ENCODE measurements at regions not wholly inside any gene's neighbourhood (a gene's known extent, or its start where the extent isn't known, plus 50 kb on each side); places are given as distances from the start of the nearest gene placed in this dataset.

GRCh38 chr12:63068857-63069442 is 82.1 kb downstream of the AVPR1A start:
- Histone ChIP-seq H3K27ac (ENCODE audit: low read depth, low read length, severe bottlenecking) (no peak overlapping the region), H3K4me1 (ENCODE audit: control insufficient read depth, insufficient read depth, low read length, poor library complexity, severe bottlenecking) (no peaks in the 10 kb centered on the region), H3K36me3 (ENCODE audit: control insufficient read depth, insufficient read depth, low read length) (no peaks in the 10 kb centered on the region), H3K9me3 (ENCODE audit: control insufficient read depth, low read length) (no peaks in the 10 kb centered on the region), H3K4me3 (ENCODE audit: extremely low read depth, insufficient read depth, low read length, poor library complexity, severe bottlenecking) (no peak overlapping the region)
- WGBS, 2 experiments (ENCODE audit: insufficient coverage in 2 of 2) = 0% methylated on average over 1 of the region's 2 CpGs; no CpG with 5 or more reads in 1 of the 2 experiments

- Histone ChIP-seq H3K9me3 (ENCODE audit: control insufficient read depth, low read length) (no peaks in the 10 kb centered on the region), H3K36me3 (ENCODE audit: control insufficient read depth, insufficient read depth, low read length) (no peaks in the 10 kb centered on the region), H3K4me1 (ENCODE audit: control insufficient read depth, insufficient read depth, low read length, poor library complexity, severe bottlenecking) (no peaks in the 10 kb centered on the region), H3K4me3 (ENCODE audit: extremely low read depth, insufficient read depth, low read length, poor library complexity, severe bottlenecking) (no peak overlapping the region), H3K27ac (ENCODE audit: low read depth, low read length, severe bottlenecking) (no peak overlapping the region)
- 82 to 87% methylated on average over 1 to 3 of the region's 4 CpGs for WGBS, 2 experiments (ENCODE audit: insufficient coverage in 2 of 2)
Observed at GRCh38 chr12:63066782-63067181, 84.2 kb downstream of the AVPR1A start.

DNA sequence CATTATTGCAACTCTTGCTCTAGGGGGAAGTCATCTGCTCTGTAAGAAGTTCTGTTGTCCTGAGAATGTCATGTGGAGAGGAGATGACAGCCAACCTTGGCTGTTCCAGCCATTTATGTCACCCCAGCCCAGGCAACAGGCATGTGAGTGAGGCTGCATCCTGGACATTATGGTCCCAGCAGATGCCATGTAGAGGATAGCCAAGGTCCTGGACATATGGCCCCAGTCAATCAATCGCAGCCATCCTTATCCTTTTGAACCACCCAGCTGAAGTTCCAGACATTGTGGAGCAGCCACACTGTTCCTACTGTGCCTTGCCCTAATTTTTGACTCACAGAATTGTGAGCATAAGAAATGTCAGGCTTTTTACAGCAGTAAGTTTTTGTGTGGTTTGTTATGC is 84.9 kb downstream of the AVPR1A start:
- 88 to 100% methylated on average over 1 of the region's 1 CpG for WGBS, 2 experiments (ENCODE audit: insufficient coverage in 2 of 2)
- no peaks in the 10 kb centered on the region for H3K9me3 ChIP-seq (ENCODE audit: control insufficient read depth, low read length)
- H3K27ac ChIP-seq (ENCODE audit: low read depth, low read length, severe bottlenecking) = no peak overlapping the region
- H3K36me3 ChIP-seq (ENCODE audit: control insufficient read depth, insufficient read depth, low read length) = no peaks in the 10 kb centered on the region
- no peaks in the 10 kb centered on the region for H3K4me1 ChIP-seq (ENCODE audit: control insufficient read depth, insufficient read depth, low read length, poor library complexity, severe bottlenecking)
- H3K4me3 ChIP-seq (ENCODE audit: extremely low read depth, insufficient read depth, low read length, poor library complexity, severe bottlenecking) = no peak overlapping the region

DNA sequence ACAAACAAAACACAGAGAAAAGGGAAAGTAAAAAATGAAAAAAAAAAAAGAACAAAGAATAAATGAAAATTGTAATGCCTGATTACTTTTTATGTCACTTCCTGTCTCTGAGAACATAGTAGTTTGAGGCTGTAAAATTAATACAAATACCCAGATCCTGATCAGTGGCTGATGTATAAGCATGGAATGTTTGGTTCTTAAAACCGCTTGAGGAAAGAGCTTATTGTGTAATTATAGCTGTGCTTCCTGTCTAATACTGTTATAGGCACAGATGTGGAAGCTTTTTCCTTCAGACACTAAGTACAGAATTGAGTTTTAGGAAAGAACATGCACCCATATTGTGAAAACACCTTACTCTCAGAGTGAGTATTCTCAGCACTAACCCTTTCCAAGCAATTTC is 86.9 kb downstream of the AVPR1A start:
- Histone ChIP-seq H3K4me3 (ENCODE audit: extremely low read depth, insufficient read depth, low read length, poor library complexity, severe bottlenecking) (no peak overlapping the region), H3K36me3 (ENCODE audit: control insufficient read depth, insufficient read depth, low read length) (no peaks in the 10 kb centered on the region), H3K9me3 (ENCODE audit: control insufficient read depth, low read length) (no peaks in the 10 kb centered on the region), H3K4me1 (ENCODE audit: control insufficient read depth, insufficient read depth, low read length, poor library complexity, severe bottlenecking) (no peaks in the 10 kb centered on the region), H3K27ac (ENCODE audit: low read depth, low read length, severe bottlenecking) (no peak overlapping the region)
- no CpG with 5 or more reads among the region's 1 CpG for WGBS, 2 experiments (ENCODE audit: insufficient coverage in 2 of 2)

DNA sequence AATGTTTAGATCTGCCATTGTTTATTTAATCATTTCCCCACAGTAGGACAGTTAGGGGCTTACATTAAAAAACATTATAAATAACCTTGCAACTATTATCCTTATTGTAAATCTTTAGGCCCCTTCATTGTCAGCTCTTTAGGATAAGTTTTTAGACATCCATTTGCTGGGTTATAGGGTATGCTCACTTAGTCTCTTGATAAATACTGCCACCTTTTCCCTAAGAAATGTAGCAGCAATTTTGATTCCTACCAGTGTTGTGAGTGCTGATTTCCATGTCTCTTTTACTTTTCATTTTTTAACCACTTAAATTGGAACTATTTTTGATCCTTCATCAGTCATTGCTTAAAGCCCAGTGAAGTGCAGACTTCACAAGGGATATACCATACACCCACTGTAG is 94.4 kb downstream of the AVPR1A start:
- Histone ChIP-seq H3K36me3 (ENCODE audit: control insufficient read depth, insufficient read depth, low read length) (no peaks in the 10 kb centered on the region), H3K9me3 (ENCODE audit: control insufficient read depth, low read length) (no peaks in the 10 kb centered on the region), H3K4me3 (ENCODE audit: extremely low read depth, insufficient read depth, low read length, poor library complexity, severe bottlenecking) (no peak overlapping the region), H3K4me1 (ENCODE audit: control insufficient read depth, insufficient read depth, low read length, poor library complexity, severe bottlenecking) (no peaks in the 10 kb centered on the region), H3K27ac (ENCODE audit: low read depth, low read length, severe bottlenecking) (no peak overlapping the region)

DNA sequence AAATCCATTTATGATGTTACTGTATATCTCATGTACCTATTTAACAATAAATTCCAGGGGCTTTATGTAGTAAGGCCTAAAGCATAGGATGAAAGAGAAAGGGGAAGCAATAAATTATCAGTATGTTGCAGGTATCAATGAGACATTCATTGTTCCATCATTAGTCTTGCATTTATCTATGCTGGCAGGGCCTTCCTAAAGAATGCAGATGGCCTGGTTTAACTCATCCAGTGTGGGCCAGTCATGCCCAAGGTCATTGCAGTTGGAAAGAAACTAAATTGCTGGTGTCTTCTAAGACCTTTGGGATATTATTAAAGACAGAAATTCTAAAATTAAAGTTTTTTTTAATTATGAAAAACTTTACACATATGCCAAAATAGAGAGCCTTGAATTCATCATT is 98.3 kb downstream of the AVPR1A start:
- H3K4me3 ChIP-seq (ENCODE audit: extremely low read depth, insufficient read depth, low read length, poor library complexity, severe bottlenecking) = no peak overlapping the region
- no peak overlapping the region for H3K27ac ChIP-seq (ENCODE audit: low read depth, low read length, severe bottlenecking)
- H3K36me3 ChIP-seq (ENCODE audit: control insufficient read depth, insufficient read depth, low read length) = no peaks in the 10 kb centered on the region
- H3K9me3 ChIP-seq (ENCODE audit: control insufficient read depth, low read length) = no peaks in the 10 kb centered on the region
- H3K4me1 ChIP-seq (ENCODE audit: control insufficient read depth, insufficient read depth, low read length, poor library complexity, severe bottlenecking) = no peaks in the 10 kb centered on the region

GRCh38 chr12:63047146-63047545 is 103.9 kb downstream of the AVPR1A start:
- peaks cover 8% of the 10 kb centered on the region for H3K4me1 ChIP-seq (ENCODE audit: control insufficient read depth, insufficient read depth, low read length, poor library complexity, severe bottlenecking)
- no CpG with 5 or more reads among the region's 1 CpG for WGBS, 2 experiments (ENCODE audit: insufficient coverage in 2 of 2)

DNA sequence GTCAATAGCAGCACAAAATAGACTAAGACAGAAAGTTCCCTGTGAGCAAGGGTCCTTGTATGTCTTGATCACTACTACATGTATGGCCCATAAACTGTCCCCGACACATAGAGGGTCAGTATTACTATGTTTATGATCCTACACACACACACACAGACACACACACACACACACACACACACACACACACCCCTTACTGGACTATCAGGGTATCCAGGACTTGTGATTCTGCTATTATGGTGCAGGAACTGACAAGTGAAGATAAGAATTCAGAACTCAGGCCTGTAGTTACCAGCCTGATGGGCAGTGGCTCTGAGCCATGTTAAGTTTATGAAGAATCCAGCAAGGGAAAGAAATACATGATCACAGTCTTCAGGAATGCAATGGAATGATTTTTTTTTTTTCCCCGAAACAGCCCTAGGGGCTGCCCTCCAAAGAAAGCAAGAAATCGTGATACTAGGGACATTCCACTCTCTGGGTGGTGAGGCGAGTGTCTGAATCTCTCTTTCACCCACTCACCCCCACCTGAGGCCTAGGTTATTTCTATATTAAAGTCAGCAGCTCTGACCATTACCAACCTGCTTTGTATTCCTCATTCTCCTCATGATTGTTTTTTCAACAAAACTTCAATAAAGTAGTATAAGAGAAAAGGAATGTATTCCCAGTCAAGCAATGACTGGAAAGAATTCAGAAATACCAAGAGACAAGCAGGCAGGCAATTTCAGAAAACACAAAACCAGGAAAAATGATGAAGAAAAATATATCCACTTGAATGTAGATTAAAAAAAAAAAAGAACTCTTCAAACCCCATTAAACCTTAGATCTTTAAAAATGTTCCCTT is 105.8 kb downstream of the AVPR1A start:
- Histone ChIP-seq H3K36me3 (ENCODE audit: control insufficient read depth, insufficient read depth, low read length) (no peaks in the 10 kb centered on the region), H3K4me1 (ENCODE audit: control insufficient read depth, insufficient read depth, low read length, poor library complexity, severe bottlenecking) (peaks cover 8% of the 10 kb centered on the region), H3K27ac (ENCODE audit: low read depth, low read length, severe bottlenecking) (peak overlapping the region; percentile 18), H3K9me3 (ENCODE audit: control insufficient read depth, low read length) (no peaks in the 10 kb centered on the region), H3K4me3 (ENCODE audit: extremely low read depth, insufficient read depth, low read length, poor library complexity, severe bottlenecking) (no peak overlapping the region)
- 69% methylated on average over 3 of the region's 4 CpGs; no CpG with 5 or more reads in 1 of the 2 experiments for WGBS, 2 experiments (ENCODE audit: insufficient coverage in 2 of 2)

More at GRCh38 chr12:63047146-63047545, 103.9 kb downstream of the AVPR1A start:
- Histone ChIP-seq H3K9me3 (ENCODE audit: control insufficient read depth, low read length) (no peaks in the 10 kb centered on the region), H3K27ac (ENCODE audit: low read depth, low read length, severe bottlenecking) (no peak overlapping the region), H3K4me3 (ENCODE audit: extremely low read depth, insufficient read depth, low read length, poor library complexity, severe bottlenecking) (no peak overlapping the region), H3K36me3 (ENCODE audit: control insufficient read depth, insufficient read depth, low read length) (no peaks in the 10 kb centered on the region)

DNA sequence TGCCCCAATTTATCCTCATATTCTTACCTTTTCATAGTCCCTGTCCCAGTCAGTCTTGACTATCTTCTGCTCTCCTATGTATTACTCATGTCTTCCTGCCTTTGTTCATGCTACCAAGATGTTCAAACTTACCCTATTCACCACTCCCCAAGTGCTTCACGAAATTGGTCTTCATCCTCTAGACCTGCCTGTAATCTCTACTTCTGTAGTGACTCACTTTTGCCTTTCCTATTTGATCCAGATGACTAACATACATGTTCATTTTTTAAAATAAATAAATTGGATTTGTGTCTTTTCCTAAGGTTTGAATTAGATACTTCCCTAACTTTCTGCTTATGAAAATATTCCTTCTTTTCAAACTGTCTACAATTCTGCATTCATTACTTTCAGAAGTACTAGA is 107.7 kb upstream of the PPM1H start:
- H3K9me3 ChIP-seq (ENCODE audit: control insufficient read depth, low read length) = no peaks in the 10 kb centered on the region
- H3K4me1 ChIP-seq (ENCODE audit: control insufficient read depth, insufficient read depth, low read length, poor library complexity, severe bottlenecking) = peaks cover 8% of the 10 kb centered on the region
- no peak overlapping the region for H3K4me3 ChIP-seq (ENCODE audit: extremely low read depth, insufficient read depth, low read length, poor library complexity, severe bottlenecking)
- WGBS, 2 experiments (ENCODE audit: insufficient coverage in 2 of 2) = 100% methylated on average over 1 of the region's 1 CpG
- no peak overlapping the region for H3K27ac ChIP-seq (ENCODE audit: low read depth, low read length, severe bottlenecking)
- no peaks in the 10 kb centered on the region for H3K36me3 ChIP-seq (ENCODE audit: control insufficient read depth, insufficient read depth, low read length)

DNA sequence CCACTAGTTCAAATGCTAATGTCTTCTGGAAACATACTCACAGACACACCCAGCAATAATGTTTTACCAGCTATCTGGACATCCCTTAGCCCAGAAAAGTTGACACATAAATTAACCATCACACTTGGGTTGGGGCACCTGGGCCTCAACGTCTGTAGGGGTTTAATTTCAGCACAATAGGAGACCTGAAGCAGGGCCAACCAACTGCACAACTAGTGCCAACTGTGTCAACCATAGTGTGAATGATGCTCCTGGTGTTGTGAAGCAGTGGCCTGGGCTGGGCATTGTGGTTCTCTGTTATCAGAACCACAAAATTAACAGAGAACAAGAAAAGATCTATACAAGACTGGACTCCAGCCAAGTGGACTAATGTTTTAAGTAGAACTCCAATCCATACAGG is 106.7 kb upstream of the PPM1H start:
- Histone ChIP-seq H3K4me1 (ENCODE audit: control insufficient read depth, insufficient read depth, low read length, poor library complexity, severe bottlenecking) (peaks cover 8% of the 10 kb centered on the region), H3K9me3 (ENCODE audit: control insufficient read depth, low read length) (no peaks in the 10 kb centered on the region), H3K27ac (ENCODE audit: low read depth, low read length, severe bottlenecking) (no peak overlapping the region), H3K36me3 (ENCODE audit: control insufficient read depth, insufficient read depth, low read length) (no peaks in the 10 kb centered on the region), H3K4me3 (ENCODE audit: extremely low read depth, insufficient read depth, low read length, poor library complexity, severe bottlenecking) (no peak overlapping the region)
- no CpG with 5 or more reads among the region's 1 CpG for WGBS, 2 experiments (ENCODE audit: insufficient coverage in 2 of 2)

DNA sequence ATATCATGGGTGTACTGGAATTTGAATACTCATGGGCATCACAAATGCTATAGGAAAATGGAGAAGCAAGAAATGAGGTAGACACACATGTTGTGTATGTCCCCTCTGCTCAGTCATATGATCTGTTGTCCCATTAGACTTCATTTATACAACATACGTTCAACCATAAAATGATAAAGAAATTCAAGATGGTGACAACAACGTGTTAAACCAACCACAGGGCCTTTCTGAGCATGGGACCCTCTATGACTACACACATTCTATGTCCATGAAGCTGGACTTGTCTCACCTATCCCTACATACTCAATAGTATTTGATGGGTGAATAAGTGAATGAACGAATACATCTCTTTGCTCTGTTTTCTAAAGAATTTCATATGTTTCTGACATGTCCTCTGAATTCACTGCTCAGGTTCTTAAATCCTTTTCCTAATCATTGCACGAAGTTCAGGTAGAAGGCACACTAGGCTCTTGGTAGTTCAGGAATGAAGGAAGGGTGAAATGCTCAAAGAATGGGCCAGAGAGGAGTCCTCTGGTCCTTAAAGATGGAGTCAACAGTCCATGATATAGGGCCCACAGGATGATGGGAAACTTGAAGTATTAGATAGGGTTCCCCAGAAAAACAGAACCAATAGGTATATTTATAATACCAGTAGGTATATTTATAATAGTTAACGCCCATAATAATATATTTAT is 105.7 kb upstream of the PPM1H start:
- Histone ChIP-seq H3K36me3 (ENCODE audit: control insufficient read depth, insufficient read depth, low read length) (no peaks in the 10 kb centered on the region), H3K4me1 (ENCODE audit: control insufficient read depth, insufficient read depth, low read length, poor library complexity, severe bottlenecking) (peaks cover 8% of the 10 kb centered on the region), H3K27ac (ENCODE audit: low read depth, low read length, severe bottlenecking) (no peak overlapping the region), H3K4me3 (ENCODE audit: extremely low read depth, insufficient read depth, low read length, poor library complexity, severe bottlenecking) (no peak overlapping the region), H3K9me3 (ENCODE audit: control insufficient read depth, low read length) (no peaks in the 10 kb centered on the region)
- 100% methylated on average over 2 of the region's 5 CpGs; no CpG with 5 or more reads in 1 of the 2 experiments for WGBS, 2 experiments (ENCODE audit: insufficient coverage in 2 of 2)
